Esophagus muscularis mucosa (tissue), 3 donors: ENCODE measurements at regions not wholly inside any gene's neighbourhood (a gene's known extent, or its start where the extent isn't known, plus 50 kb on each side); places are given as distances from the start of the nearest gene placed in this dataset.

Experiments
- EP300 ChIP-seq: sonication (generic); formaldehyde crosslinking; IDR thresholded peaks from one replicate; pipeline ENCODE4 v1.6.1; 2017; ENCODE audit warnings: antibody characterized with exemption
- TF ChIP-seq, protein P1 (sequence below), 3 experiments: fragments of 200-600 bp in 2 of 3; fragments of 450-650 bp in 1 of 3; sonication (generic) in 2 of 3; IDR thresholded peaks; one replicate each; pipeline ENCODE4 v1.5.1; 2017 to 2019; ENCODE audit warnings: antibody characterized with exemption in 3 of 3, mild to moderate bottlenecking in 2 of 3, moderate library complexity in 1 of 3

DNA sequence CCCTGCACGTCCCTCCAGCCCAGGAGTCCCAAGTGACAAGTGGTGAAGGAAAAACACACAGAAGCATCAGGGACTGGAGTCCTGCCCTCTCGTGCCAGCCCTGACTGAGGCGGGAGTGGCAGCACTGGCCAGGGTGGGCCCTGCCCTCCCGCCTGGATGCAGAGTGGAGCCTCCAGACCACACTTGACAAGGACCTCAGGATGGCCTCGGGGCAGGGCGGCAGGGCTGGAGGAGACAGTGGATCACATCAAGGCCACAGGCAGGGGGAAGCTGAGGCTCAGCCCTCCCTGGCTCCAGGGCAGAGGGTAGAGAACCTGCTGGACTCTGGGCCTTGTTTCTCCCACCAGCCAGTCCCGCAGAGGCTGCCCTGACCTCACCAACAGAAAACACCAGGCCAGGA lies 128.8 kb upstream of the CDH4 start:
- TF ChIP-seq, protein P1, sequence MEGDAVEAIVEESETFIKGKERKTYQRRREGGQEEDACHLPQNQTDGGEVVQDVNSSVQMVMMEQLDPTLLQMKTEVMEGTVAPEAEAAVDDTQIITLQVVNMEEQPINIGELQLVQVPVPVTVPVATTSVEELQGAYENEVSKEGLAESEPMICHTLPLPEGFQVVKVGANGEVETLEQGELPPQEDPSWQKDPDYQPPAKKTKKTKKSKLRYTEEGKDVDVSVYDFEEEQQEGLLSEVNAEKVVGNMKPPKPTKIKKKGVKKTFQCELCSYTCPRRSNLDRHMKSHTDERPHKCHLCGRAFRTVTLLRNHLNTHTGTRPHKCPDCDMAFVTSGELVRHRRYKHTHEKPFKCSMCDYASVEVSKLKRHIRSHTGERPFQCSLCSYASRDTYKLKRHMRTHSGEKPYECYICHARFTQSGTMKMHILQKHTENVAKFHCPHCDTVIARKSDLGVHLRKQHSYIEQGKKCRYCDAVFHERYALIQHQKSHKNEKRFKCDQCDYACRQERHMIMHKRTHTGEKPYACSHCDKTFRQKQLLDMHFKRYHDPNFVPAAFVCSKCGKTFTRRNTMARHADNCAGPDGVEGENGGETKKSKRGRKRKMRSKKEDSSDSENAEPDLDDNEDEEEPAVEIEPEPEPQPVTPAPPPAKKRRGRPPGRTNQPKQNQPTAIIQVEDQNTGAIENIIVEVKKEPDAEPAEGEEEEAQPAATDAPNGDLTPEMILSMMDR (IDR thresholded peaks at IDR 0.05) = no peak
- TF ChIP-seq EP300 = no peak
